ENCODE measurements at regions not wholly inside any gene's neighbourhood (a gene's known extent, or its start where the extent isn't known, plus 50 kb on each side); places are given as distances from the start of the nearest gene placed in this dataset.
"Not testable (repeated sequence)": the region's sequence is repeated elsewhere in the genome, so short reads cannot be mapped to it uniquely, and the experiment has no call there.

DNA sequence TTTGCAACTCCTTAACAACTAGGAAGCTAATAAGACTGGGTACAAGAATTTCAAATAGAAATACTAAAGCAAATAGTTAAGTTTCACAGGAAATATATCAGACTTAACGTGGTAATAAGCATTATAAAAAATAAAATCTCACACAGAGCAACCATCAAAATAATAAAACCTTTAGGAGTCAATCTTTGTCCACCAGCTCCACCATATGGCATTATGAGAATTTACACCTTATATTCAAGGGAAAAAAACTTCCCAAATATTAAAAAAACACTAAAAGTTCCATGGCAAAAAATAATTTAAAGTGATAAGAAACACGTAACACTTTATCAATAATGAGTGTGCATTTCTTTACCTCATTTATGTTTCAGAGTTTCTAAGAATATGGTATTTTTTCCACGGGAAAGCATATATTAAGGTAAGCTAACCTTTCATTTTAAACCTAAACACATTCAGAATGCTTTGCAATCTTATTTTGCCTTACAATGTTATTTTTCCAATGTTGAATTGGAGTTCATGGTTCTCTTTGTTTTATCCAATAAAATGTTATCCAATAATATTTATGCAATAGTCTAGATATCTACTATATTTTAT is 423.2 kb upstream of the SGCG start:
- DNase-seq (ENCODE audit: low read depth): peak; percentile 1

DNA sequence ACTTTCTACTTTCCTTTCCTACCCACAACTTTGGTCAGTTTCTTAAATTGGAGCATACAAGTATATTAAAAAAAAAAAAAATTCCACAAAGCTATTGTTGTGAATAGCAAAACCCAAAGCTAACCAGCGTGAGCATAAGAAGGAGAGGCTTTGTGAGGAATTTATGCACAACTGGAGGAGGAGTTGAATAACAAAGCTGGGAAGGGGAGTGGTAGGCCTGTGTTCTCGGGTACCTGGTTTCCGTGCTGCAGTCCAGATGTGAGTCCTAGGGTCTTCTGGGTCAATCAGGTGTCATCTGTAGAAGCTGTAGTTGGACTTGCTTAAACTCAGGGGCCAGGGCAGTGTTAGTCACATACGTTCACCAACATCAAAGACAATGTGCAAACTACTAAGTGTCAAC is 422.5 kb upstream of the SGCG start:
- DNase-seq (ENCODE audit: low read depth): no peak

DNA sequence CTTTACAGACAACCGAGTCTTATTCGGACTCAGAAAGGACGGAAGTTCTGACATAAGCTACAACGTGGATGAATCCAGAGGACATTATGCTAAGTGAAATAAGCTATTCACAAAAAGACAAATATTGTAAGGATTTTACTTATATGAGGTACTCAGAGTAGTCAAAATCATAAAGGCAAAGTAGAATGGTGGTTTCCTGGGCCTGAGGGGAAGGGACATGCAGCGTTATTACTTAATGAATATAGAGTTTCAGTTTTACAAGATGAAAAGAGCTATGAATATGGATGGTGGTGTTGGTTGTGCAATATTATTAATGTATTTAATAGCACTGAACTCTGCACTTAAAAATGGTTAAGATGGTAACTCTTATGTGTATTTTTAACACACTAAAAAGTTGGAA is 419.1 kb upstream of the SGCG start:
- DNase-seq (ENCODE audit: low read depth): no peak

DNA sequence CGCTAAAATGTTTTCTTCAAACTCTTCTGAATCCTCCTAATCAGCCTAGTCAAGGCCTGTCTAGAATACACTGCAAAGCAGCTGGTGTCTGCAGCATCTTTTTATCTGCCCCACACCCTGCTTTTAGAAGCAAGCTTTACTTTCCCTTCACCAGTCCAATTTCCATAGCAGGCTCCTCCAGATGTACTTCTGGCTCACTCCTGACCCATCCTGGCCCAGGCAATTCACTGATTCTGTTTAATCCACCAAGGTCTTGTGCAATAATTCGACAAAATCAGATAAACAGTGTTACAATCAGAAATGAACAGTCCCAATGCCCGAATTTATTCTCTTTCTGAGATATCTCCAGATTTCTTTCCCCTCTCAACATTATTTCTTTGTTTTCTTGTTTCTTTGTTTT is 415.2 kb upstream of the SGCG start:
- DNase-seq (ENCODE audit: low read depth): no peak

DNA sequence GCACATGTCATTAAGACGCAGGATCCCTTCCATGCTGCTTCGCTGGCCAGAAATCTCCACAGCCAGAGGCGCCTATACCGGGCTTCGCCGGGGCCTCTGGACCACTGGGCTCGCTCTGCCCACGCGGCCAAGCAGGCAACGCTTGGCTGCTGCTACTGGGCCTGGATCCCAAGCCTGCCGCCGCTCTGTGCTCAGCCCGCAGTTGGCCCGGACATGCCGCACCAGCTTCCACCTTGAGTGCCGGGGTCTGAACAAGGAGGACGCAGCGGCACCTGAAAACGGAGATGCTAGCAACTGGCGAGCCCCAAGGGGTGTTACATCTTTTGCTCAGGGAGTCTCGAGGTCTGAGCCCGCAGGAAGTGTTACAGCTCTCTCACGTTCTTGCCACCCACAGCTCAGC is 409.9 kb upstream of the SGCG start:
- DNase-seq (ENCODE audit: low read depth): no peak

DNA sequence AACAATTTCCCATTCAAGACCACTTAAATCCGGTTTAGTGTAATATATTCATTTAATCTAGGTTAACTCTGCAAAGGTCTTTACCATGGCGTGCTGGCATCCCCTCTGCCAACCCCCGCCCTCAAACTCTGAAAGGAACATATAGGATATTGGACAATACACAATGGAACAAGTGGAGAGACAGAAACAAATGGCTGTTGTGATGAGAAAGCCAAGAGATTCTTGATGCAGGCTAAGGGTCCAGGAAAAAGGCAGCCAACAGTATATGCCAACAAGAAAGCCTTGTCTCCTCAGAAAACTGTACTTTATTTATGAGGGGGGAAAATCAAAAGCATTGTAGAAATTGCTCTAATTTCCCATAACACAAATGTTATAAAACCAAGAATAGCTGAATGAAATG is 407.3 kb upstream of the SGCG start:
- DNase-seq (ENCODE audit: low read depth): no peak

DNA sequence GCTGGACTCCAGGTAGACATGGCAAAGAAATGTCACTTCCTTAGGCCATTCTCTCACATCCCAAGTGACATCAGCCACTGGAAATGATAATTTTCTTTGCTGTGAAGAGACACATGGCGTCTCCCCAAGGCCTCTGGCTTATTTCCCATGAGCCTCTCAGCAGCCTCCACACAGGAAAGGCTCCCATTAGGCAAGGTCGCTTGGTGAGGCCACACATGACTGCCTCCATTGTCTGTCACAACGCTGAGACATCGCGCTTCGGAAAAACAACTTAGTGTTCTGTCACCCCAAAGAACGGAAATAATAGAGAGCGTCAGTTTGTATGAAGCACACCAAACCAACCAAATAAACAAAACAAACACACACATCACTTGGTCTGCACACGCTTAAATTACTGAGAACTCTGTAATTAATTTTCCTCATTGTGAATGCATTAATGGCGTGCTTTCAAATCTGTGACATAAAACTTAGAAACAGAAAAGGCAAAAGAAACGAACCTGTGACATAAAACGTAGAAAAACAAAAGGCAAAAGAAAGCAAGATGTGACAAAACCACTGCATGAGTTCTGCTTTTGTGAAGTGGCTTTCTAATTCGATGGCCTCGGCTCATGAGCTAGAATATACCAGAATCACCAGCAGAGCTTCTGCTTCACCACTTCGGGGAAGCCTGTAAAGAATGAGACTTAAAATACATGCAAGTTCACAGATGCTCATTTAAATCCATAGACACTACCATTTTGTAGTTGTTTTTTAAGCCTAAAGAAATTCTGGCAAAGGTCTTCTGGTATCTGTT is 404.2 kb upstream of the SGCG start:
- DNase-seq (ENCODE audit: low read depth): no peak

DNA sequence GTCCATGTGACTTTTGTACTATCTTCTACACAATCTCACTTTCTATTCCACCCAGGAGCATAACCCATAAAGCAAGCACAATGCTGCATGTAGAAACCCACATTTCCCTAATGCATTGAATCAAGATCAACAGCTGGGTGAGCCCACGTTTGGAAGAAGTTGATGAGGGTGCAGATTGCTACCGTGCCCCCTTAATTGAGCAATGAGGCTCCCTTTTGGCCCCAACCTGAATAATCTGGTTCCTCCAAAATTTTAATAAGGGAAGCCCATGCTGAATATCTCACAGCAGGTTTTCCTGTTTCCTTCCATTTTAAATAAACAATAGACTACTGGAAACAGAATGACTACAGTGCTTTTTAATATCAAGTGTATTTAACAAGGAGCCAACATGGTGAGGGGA is 403.6 kb upstream of the SGCG start:
- DNase-seq (ENCODE audit: low read depth): no peak

DNA sequence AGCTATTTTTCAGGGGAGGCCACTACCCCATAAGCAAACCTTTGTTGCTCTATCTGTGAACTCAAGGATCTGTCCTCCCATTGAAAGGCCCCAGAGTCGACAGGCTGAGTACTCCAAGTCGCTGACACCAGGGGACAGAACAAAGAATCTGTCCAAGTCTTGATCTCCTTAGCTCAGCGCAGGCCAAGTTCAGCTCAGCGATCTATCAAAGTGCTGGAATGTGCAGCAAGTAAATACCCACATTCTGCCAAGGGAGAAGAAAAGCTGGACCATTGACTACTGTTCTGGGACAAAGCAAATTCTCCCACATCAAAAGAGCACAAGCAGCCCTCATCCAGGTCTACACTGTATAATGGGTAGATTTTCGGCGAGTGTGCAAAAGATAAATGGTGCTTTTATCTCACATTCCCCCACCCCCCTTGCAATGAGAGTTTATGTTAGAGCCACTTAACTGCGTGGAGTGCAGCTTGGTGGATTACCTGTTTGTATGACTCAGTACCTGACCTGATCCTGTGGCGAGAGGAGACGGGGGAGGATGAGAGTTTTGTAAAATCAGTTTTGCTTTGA is 391.7 kb upstream of the SGCG start:
- DNase-seq (ENCODE audit: low read depth): no peak

DNA sequence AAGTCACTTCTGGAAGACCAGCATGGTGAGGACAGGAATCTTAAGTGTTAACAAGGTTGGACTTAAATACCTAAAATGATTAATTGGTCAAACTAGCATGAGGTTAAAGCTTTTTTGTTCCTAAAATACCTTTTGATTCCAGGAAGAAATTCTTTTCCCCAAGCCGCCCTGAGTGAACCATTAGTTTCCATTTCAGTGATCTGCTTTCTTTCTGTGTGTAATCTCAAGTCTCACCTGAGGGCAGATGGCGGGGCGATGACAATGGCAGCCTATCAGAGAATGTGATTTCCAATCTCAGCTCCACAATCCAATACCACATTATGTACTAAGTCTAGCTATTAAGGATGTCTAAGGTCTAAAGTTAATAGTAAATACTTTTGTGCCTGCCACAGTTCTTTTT is 390.9 kb upstream of the SGCG start:
- no peak for DNase-seq (ENCODE audit: low read depth)

DNA sequence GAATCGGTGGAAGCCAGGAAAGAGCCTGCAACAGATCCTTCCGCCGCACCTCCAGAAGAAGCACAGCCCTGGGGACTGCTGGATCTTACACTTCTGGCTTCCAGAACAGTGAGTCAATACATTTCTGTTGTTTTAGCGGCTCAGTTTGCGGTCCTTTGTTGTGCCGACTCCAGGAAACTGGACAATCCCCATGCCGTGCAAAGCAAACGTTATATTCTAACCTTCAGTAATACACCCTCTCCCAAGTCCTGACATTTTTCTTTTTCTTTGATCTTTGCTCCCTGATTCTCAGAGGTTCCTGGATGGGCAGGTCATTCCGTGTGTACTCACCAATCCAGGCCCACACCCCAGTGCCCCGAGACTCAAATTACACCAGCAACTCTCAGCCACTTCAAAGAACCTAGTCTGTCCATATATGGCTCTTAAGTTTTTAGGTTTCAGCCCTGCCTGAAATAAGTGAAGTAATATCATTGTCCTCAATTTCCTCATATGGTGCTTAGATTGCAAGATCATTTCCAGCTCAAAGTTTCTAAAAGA is 387.1 kb upstream of the SGCG start:
- DNase-seq (ENCODE audit: low read depth): no peak

DNA sequence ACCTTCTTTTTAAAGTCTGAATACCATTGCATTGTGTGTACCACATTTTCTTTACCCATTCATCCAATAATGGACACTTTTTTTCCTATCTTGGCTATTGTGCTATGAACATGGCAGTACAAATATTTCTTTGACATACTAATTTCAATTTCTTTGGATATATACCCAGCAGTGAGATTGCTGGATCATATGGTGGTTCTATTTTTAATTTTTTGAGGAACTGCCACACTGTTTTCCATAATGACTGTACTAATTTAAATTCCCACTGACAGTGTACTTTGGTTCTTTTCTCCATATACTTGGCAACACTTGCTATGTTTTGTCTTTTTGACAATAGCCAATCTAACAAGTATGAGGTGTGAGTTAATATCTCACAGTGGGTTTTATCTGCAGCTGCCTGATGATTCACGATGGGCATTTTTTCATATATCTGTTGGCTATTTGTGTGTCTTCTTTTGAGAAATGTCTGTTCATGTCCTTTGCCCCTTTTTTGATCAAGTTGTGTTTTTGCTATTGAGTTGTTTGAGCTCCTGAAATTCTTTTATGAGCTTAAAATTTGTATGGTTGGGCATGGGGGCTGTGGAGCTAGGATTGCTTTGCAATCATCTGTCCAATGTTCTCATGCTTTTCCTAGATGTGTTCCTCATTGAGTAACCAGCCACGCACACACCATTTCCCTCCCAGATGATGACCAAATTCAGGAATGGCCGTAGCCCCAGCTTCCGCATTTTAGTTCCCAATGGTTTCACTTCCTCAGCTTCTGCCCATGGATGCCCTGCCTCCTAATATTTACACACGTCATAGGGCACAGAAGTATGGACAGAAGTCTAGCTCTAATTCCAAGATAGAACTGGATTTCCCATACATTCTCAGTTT is 380.0 kb upstream of the SGCG start:
- DNase-seq (ENCODE audit: low read depth): no peak

DNA sequence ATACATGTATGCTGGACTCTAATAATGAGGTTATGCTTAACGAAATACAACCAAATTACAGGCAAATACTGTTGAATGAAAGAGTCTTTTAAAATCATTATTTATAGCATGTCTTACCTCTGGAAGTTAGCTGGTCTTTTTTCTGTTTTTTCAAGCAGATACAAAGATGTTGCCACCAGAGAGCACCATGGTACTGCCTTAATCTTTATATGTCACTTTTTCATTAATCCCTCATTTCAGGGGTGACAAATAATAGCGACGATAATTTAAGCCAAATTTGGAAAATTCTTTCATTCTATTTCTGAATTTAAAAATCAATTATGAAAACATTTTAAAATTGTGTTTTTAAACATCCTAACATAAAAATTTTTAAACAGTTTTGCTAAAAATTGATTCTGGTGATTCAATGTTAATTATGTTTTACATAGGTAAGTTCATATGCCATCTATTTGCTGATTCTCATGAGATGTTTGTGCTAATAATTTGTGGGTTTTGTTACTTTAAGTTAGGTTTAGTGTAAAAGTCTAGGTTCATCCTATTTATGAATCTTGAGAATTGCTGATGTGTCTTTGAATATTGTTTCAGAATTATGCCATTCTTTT is 379.3 kb upstream of the SGCG start:
- DNase-seq (ENCODE audit: low read depth): no peak

DNA sequence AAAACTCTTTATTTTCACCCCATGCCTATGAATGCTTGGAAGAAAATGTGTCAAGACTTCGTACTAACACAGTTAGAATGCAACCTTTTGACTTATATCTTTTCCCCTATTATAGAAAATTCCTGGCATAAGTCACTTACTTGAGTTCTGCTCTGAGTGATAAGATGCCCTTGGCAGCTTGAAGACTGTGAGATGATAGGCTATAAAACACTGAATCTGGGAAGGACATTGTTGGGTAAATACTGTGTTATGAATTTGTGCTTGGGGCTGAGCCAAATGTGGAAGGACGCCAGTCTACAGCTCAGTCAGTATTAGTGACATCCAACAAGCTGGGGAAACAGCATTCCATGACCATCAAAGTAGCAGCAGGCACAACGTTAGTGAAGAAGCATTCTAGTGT is 368.0 kb upstream of the SGCG start:
- no peak for DNase-seq (ENCODE audit: low read depth)

DNA sequence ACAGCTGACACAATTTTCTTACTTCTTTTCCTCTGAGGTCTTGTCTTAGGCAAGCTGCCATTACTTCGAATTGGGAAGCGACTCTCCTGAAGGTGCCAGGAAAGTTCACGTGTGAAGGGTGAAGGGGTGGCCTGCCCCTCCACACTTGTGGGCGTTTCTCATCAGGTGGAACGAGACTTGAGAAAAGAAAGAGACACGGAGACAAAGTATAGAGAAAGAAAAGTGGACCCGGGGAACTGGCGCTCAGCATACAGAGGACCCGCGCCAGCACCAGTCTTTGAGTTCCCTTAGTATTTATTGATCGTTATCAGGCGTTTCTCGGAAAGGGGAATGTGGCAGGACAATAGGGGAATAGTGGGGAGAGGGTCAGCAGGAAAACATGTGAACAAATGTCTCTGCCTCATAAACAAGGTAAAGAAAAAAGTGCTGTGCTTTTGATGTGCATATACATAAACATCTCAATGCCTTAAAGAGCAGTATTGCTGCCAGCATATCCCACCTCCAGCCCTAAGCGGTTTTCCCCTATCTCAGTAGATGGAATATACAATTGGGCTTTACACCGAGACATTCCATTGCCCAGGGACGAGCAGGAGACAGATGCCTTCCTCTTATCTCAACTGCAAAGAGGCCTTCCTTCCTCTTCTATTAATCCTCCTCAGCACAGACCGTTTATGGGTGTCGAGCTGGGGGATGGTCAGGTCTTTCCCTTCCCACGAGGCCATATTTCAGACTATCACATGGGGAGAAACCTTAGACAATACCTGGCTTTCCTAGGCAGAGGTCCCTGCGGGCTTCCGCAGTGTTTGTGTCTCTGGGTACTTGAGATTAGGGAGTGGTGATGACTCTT is 367.0 kb upstream of the SGCG start:
- not testable (repeated sequence) for DNase-seq (ENCODE audit: low read depth)

DNA sequence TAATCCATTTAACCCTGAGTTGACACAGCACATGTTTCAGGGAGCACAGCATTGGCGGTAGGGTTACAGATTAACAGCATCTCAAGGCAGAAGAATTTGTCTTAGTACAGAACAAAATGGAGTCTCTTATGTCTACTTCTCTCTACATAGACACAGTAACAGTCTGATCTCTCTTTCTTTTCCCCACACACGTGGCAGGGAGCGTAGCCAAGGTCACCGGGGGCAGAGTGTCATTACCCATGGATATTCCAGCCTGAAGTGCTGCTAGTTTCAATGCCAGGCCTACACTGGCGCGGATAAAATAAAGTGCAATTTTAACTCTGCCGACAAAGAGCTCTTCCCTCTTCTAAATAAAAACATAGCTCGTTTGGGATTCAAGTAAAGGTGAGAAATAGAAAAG is 366.3 kb upstream of the SGCG start:
- DNase-seq (ENCODE audit: low read depth): not testable (repeated sequence)

DNA sequence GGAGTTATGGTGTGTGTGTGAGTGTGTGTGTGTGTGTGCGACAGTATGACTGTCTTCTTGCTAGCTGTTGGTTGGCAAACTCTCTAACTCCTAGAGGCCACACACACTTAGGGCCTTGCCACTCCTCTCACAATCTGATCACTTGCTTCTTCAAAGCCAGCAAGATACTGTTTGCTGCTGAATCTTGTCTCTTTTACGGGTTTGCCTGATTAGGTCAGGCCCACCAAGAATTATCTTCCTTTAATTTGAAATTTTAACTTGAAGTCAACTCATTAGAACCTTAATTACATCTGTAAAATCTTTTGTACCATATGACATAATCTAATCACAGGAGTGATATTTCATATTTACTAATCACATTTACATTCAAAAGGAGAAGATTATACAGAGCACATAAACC is 359.2 kb upstream of the SGCG start:
- DNase-seq (ENCODE audit: low read depth): no peak

DNA sequence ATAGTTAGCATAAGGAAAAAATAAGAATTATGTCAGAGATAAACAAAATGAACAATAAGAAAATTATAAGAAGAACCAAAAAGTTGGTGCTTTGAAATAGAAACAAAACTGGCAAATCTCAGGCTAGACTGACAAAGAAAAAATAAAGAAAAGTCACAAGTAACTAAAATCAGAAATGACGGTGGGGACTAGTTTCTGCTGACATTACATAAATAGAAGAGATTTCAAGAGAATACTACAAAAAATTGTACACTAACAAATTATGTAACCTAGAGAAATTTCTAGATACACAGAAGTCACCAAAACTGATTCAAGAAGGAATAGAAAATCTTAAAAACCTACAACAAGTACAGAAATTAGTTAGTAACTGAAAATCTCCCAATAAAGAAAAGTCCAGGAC is 355.6 kb upstream of the SGCG start:
- DNase-seq (ENCODE audit: low read depth): no peak

DNA sequence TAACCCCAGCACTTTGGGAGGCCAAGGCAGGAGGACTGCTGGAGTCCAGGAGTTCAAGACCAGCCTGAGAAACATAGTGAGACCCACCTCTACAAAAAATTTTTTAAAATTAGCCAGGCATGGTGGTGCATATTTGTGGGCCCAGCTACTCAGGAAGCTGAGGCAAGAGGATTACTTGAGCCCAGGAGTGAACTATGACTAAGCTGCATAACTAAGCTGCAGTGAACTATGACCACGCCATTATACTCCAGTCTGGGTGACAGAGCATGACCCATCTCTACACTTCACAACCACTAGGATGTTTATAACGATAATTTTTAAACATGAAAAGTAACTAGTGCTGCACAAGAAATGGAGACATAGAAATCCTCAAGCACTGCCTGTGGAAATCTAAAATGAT is 352.7 kb upstream of the SGCG start:
- no peak for DNase-seq (ENCODE audit: low read depth)

DNA sequence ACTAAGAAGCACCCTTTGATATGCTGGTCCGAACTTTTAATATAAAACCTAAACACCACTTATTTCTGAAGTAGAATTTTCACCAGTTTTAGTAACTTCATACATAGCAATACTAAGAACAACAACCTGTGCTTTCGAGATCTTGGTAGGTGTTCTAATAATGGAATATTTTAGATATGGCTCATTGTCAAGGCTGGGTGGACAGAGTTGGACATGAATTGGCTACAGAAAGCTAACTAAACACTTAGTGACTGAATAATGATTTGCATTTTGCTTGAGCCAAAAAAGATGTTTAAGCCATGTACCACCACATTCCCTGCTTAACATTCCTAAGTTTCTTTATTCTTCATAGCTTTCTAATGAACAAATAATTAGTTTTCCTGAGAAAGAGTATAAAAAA is 344.3 kb upstream of the SGCG start:
- no peak for DNase-seq (ENCODE audit: low read depth)

DNA sequence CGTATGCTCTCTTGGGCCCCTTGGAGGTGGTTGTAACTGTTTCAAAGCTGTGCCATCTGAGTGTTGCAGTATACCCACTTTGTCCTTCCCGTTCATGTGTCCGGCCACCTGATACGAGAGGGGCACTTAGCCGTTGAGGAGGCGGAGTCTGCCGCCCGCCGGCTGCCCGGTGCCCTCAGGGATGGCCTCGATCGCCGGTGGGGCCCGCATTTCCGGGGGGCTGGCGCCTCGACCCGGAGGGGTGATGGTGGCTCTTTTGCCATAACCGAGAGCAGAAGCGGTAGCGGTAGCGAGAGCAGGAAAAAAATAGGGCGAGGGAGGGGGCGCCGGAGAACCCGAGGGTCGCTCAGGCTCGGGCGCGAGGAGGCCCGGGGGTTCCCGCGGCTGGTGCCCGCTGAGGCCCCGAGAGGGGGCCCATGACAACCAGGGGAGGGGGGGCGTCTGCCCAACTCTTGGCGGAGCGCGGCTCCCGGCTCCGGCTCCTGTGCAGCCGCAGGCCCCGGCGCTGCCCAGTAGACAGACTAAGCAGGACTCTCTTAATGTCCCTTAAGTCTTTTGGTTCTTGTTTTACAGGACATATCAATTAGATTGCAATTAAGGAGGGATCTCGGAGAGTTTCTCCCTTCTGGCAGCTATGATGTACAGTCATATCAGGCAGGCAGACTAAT is 342.7 kb upstream of the SGCG start:
- no peak for DNase-seq (ENCODE audit: low read depth)
